HG02759 (cell line): ENCODE measurements at regions not wholly inside any gene's neighbourhood (a gene's known extent, or its start where the extent isn't known, plus 50 kb on each side); places are given as distances from the start of the nearest gene placed in this dataset.

Experiments used
- ATAC-seq: cut with Tn5 transposase; IDR thresholded peaks from one replicate; pipeline ENCODE4 v1.9.1; 2021; ENCODE audit warnings: mild to moderate bottlenecking, moderate library complexity; ENCODE audit not compliant: unreplicated experiment

- ATAC-seq, result no peak
Observed at GRCh38 chr15:70508561-70509281, 254.6 kb downstream of the UACA start.

DNA sequence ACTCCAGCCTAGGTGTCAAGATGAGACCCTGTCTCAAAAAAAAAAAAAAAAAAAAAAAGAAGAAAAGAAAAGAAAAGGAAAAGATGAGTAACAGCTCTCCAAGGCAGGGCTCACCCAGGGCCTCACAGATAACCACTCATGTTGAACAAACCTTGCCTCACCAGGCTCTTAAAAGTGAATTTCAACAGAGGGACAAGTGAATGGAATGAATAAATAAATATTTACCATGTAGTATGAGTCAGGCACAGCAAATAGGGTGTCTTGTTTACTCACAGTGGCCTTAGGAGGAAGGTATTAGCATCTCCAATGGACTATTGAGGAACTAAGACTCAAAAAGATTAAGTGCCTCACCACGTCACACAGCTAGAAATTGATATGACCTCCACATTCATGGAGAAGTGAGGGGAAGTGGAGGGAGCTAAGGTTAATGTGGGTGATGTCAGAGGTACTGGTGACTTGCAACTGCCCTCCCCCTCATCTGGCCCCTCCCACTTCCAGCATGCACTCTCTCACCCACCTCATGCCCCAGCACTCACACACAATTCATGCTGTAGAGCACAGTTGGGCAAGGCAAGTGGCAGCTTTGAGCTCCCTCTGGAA lies 255.5 kb downstream of the UACA start:
- ATAC-seq, result no peak

- no peak for ATAC-seq
Observed at GRCh38 chr15:70505936-70506912, 257.1 kb downstream of the UACA start.

GRCh38 chr15:70505411-70505919 lies 257.9 kb downstream of the UACA start:
- ATAC-seq, result no peak

DNA sequence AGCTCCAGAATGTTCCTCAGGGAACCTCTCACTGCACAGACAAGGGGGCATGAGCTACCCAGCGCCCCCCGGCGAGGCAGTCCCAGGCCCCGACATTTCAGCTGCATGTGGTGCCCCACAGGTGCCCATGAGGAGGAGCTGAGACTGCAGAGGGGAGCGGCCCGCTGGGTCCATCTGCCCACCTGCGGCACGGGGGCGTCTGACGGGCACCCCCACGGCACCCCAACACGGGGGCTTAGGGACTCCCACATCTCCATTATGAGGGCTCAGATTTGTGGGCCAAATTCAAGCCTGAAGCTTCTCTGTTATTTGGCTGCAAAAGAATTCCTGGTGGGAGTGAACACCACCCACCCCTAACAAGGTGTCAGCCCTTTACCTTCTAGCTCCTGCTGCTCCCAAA lies 258.4 kb downstream of the UACA start:
- no peak for ATAC-seq

GRCh38 chr15:70504299-70504951 lies 258.9 kb downstream of the UACA start:
- ATAC-seq, result peak; percentile 59

GRCh38 chr15:70503798-70504298 lies 259.5 kb downstream of the UACA start:
- peak; percentile 2 for ATAC-seq

DNA sequence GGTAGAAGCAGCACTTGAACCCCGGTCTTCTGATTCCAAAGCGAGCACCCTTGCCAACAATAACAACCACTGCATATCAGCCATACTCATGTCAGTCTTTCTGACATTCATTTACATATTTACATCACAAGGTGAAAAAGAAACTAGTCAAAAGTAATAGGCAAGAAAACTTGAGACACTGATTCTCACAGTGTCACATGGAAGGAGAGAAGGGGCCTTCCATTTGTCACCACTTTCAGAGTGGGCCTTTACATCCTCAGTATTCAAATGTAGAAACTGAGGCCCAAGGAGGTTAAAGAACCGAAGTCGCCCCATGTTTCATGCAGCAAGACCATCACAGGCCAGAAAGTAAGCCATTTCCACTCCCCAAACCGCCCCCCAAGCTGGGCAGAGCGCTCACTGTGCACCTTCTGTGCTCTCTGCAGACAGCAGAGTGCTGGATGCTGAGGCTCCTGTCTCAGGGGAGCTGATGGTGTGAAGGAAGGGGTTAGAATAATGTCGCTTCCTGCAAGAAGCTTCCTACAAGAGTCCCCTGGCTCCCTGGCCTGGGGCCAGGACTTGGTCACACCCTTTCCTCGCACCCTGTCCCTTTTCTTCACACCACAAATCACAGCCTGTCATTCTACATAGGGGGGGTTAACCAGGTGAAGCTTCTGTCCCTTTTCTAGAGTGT lies 260.1 kb downstream of the UACA start:
- ATAC-seq, result peak; percentile 31

- no peak for ATAC-seq
Observed at GRCh38 chr15:70502529-70502928, 260.8 kb downstream of the UACA start.

GRCh38 chr15:70501849-70502248 lies 261.5 kb downstream of the UACA start:
- no peak for ATAC-seq

GRCh38 chr15:70501121-70501727 lies 262.1 kb downstream of the UACA start:
- ATAC-seq, result no peak

GRCh38 chr15:70499791-70500190 lies 263.6 kb downstream of the UACA start:
- ATAC-seq, result no peak

- no peak for ATAC-seq
Observed at GRCh38 chr15:70498096-70498626, 265.2 kb downstream of the UACA start.

GRCh38 chr15:70497661-70498060 lies 265.7 kb downstream of the UACA start:
- ATAC-seq, result no peak

- no peak for ATAC-seq
Observed at GRCh38 chr15:70495991-70496599, 267.3 kb downstream of the UACA start.

GRCh38 chr15:70494852-70495571 lies 268.3 kb downstream of the UACA start:
- no peak for ATAC-seq

DNA sequence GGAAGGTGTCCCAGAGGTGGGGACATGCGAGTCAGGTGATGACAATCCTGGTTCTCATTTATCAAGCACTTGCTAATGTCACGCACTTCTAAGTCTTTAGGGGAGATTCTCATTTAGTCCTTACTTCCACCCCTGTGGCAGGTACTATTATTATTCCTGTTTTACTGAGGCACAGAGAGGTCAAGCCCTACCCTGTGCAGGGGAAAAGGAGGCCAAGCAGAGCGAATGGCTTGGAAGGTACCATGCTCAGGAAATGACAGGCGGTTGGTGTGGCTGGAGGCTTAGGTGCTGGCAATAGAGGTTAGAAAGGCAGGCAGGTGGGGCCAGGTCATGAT lies 268.9 kb downstream of the UACA start:
- ATAC-seq, result no peak

GRCh38 chr15:70493787-70494516 lies 269.4 kb downstream of the UACA start:
- no peak for ATAC-seq
